ENCODE measurements at regions not wholly inside any gene's neighbourhood (a gene's known extent, or its start where the extent isn't known, plus 50 kb on each side); places are given as distances from the start of the nearest gene placed in this dataset.

GRCh38 chr2:70369082-70369481 is 67.2 kb upstream of the FAM136A start:
- Mint-ChIP-seq H3K9me3 (peaks cover 0 to 17% (median 8%) of the 10 kb centered on the region in 7 donors), H3K4me3 (no peak overlapping the region), H3K27me3 (peaks cover 3 to 28% (median 10%) of the 10 kb centered on the region in 3 donors), H3K27ac (no peak overlapping the region), H3K36me3 (peaks cover 0 to 11% of the 10 kb centered on the region in 2 donors), H3K4me1 (no peaks in the 10 kb centered on the region)
- ATAC-seq (ENCODE audit: low read depth in 2 of 2) (no peak), DNase-seq (no peak)

GRCh38 chr2:70368545-70368944 is 66.7 kb upstream of the FAM136A start:
- no peaks in the 10 kb centered on the region for H3K4me1 Mint-ChIP-seq
- H3K27ac Mint-ChIP-seq = peak overlapping the region in 1 of 6 donors; percentile 24
- DNase-seq (no peak), ATAC-seq (ENCODE audit: low read depth in 2 of 2) (no peak)
- peaks cover 0 to 11% of the 10 kb centered on the region in 2 donors for H3K36me3 Mint-ChIP-seq
- peaks cover 7 to 25% (median 14%) of the 10 kb centered on the region in 3 donors for H3K27me3 Mint-ChIP-seq
- peaks cover 0 to 17% (median 8%) of the 10 kb centered on the region in 7 donors for H3K9me3 Mint-ChIP-seq
- no peak overlapping the region for H3K4me3 Mint-ChIP-seq

- ATAC-seq (ENCODE audit: low read depth in 2 of 2) (no peak), DNase-seq (no peak)
- no peaks in the 10 kb centered on the region for H3K4me1 Mint-ChIP-seq
- peaks cover 9 to 25% (median 19%) of the 10 kb centered on the region in 3 donors for H3K27me3 Mint-ChIP-seq
- no peak overlapping the region for H3K4me3 Mint-ChIP-seq
- H3K27ac Mint-ChIP-seq = peak overlapping the region in 1 of 6 donors; percentile 24
- H3K9me3 Mint-ChIP-seq = peaks cover 0 to 10% (median 6%) of the 10 kb centered on the region in 7 donors
- H3K36me3 Mint-ChIP-seq = peaks cover 0 to 11% of the 10 kb centered on the region in 2 donors
Observed at GRCh38 chr2:70367722-70368323, 66.0 kb upstream of the FAM136A start.

- ATAC-seq (ENCODE audit: low read depth in 2 of 2) (no peak), DNase-seq (no peak)
- no peak overlapping the region for H3K4me3 Mint-ChIP-seq
- peaks cover 15 to 29% (median 22%) of the 10 kb centered on the region in 3 donors for H3K27me3 Mint-ChIP-seq
- no peak overlapping the region for H3K27ac Mint-ChIP-seq
- peaks cover 0 to 13% (median 0%) of the 10 kb centered on the region in 7 donors for H3K9me3 Mint-ChIP-seq
- H3K4me1 Mint-ChIP-seq = no peaks in the 10 kb centered on the region
- no peaks in the 10 kb centered on the region for H3K36me3 Mint-ChIP-seq
Observed at GRCh38 chr2:70362661-70363060, 60.8 kb upstream of the FAM136A start.

- DNase-seq = no peak
- H3K4me1 Mint-ChIP-seq = no peaks in the 10 kb centered on the region
- H3K4me3 Mint-ChIP-seq = peak overlapping the region in 1 of 8 donors; percentile 29
- H3K27me3 Mint-ChIP-seq = peaks cover 26 to 45% (median 33%) of the 10 kb centered on the region in 3 donors
- peaks cover 0 to 13% (median 0%) of the 10 kb centered on the region in 7 donors for H3K9me3 Mint-ChIP-seq
- no peak for ATAC-seq (ENCODE audit: low read depth in 2 of 2)
- H3K27ac Mint-ChIP-seq = no peak overlapping the region
- no peaks in the 10 kb centered on the region for H3K36me3 Mint-ChIP-seq
Observed at GRCh38 chr2:70360661-70361270, 58.9 kb upstream of the FAM136A start.

DNA sequence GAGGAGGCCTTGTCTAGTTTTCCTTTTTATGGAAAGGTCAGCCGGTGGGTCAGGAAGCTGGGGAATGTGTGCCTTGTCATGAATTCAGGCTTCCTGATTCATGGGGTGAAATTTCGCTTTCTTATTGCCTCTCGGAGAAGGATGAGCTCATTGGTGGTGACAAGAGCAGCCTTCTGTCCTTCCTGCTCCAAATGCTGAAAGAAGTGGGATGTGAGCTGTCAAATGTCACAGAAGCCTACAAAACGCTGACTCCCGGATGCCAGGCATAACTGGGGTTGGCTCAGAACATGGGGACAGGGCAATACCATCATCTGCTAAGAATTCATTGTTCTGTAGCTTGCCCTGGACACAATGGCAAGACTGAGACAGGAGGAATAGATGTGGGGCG is 55.8 kb upstream of the FAM136A start:
- peak overlapping the region in 1 of 8 donors; percentile 54 for H3K4me3 Mint-ChIP-seq
- no peak overlapping the region for H3K27ac Mint-ChIP-seq
- peaks cover 20 to 60% (median 39%) of the 10 kb centered on the region in 3 donors for H3K27me3 Mint-ChIP-seq
- H3K4me1 Mint-ChIP-seq = no peaks in the 10 kb centered on the region
- DNase-seq = no peak
- peaks cover 0 to 13% (median 0%) of the 10 kb centered on the region in 7 donors for H3K9me3 Mint-ChIP-seq
- H3K36me3 Mint-ChIP-seq = peaks cover 0 to 6% of the 10 kb centered on the region in 2 donors
- ATAC-seq (ENCODE audit: low read depth in 2 of 2) = no peak

DNA sequence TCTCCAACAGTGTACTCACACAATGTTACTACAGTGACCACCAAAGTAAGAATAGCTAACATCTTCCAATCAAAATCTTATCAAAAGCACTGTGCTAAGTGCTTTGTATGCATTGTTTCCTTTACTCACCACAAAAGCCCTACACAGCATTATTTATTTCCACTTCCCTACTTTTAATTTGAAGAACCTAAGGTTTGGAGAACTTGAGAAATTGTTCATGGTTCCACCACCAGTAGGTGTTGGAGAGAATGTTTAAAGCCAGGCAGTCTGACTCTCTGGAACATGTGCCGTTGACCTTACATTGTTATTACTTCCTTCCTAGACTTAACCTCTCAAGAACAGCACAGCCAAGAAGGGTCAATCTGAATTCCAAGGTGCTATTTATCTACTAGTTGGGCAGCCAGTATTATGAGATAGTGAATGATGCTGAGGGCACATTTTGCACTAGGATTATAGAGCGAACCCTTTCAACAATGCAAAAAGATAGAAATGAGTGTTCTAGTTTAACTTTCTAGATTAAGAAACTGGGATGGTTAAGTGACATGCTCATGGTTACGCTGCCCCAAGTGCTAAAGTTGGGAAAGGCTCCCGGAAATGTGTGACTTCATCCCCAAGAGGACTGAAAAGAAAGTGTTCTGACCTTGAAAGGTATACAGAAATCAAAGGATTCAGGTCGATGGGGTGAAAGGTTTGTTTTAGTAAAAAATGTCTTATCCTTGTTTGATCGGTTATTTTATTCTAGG is 55.2 kb upstream of the FAM136A start:
- ATAC-seq (ENCODE audit: low read depth in 2 of 2) (no peak), DNase-seq (no peak)
- Mint-ChIP-seq H3K4me1 (no peaks in the 10 kb centered on the region), H3K36me3 (peaks cover 0 to 6% of the 10 kb centered on the region in 2 donors), H3K4me3 (no peak overlapping the region), H3K9me3 (peaks cover 0 to 13% (median 0%) of the 10 kb centered on the region in 7 donors), H3K27me3 (peaks cover 20 to 66% (median 44%) of the 10 kb centered on the region in 3 donors), H3K27ac (no peak overlapping the region)

- no peak for ATAC-seq (ENCODE audit: low read depth in 2 of 2)
- Mint-ChIP-seq H3K9me3 (peaks cover 0 to 8% (median 0%) of the 10 kb centered on the region in 7 donors), H3K4me3 (no peak overlapping the region), H3K4me1 (no peaks in the 10 kb centered on the region), H3K36me3 (peaks cover 0 to 11% of the 10 kb centered on the region in 2 donors), H3K27ac (no peak overlapping the region), H3K27me3 (peaks cover 33 to 76% (median 67%) of the 10 kb centered on the region in 3 donors)
- no peak for DNase-seq
Observed at GRCh38 chr2:70354264-70354949, 52.5 kb upstream of the FAM136A start.

Data from naive B cell (primary cell).